Spinal cord (tissue), 9 donors: ENCODE measurements at regions not wholly inside any gene's neighbourhood (a gene's known extent, or its start where the extent isn't known, plus 50 kb on each side); places are given as distances from the start of the nearest gene placed in this dataset.

Experiments used
- DNase-seq, 6 donors: peaks; one replicate each; pipeline versions ENCODE4 v3.0.0 to v3.0.0-alpha.2; 2013 to 2015; ENCODE audit warnings: low spot score in 6 of 6, low read depth in 4 of 6
- H3K27ac ChIP-seq: one replicate; pipeline ENCODE4 v1.5.1; 2013; ENCODE audit warnings: low read depth, low read length, control low read depth
- H3K27me3 ChIP-seq: one replicate; pipeline ENCODE4 v1.6.1; 2013; ENCODE audit warnings: low read length; ENCODE audit not compliant: control insufficient read depth, insufficient read depth
- H3K36me3 ChIP-seq: one replicate; pipeline ENCODE4 v1.6.1; 2013; ENCODE audit warnings: low read length; ENCODE audit not compliant: control insufficient read depth, insufficient read depth
- H3K4me1 ChIP-seq: one replicate; pipeline ENCODE4 v1.6.1; 2013; ENCODE audit warnings: low read length; ENCODE audit not compliant: control insufficient read depth, insufficient read depth
- H3K4me3 ChIP-seq: one replicate; pipeline ENCODE4 v1.5.1; 2013; ENCODE audit warnings: low read depth, low read length, control low read depth
- H3K9me3 ChIP-seq: one replicate; pipeline ENCODE4 v1.6.1; 2013; ENCODE audit warnings: low read length; ENCODE audit not compliant: control insufficient read depth, insufficient read depth
- WGBS: methylation state at CpG from one replicate; pipeline ENCODE4 v1.1.5; 2013; ENCODE audit warnings: missing lambda C conversion rate; ENCODE audit not compliant: insufficient coverage; 5-methylcytosine and 5-hydroxymethylcytosine counted together
- donor health status: healthy.

GRCh38 chr1:184254849-184255248 lies 132.0 kb upstream of the C1orf21 start:
- Histone ChIP-seq H3K9me3 (no peaks in the 10 kb centered on the region), H3K27me3 (no peaks in the 10 kb centered on the region), H3K36me3 (no peaks in the 10 kb centered on the region), H3K4me3 (no peak overlapping the region), H3K4me1 (no peaks in the 10 kb centered on the region), H3K27ac (no peak overlapping the region)
- no peak for DNase-seq
- 80% methylated on average over 1 of the region's 3 CpGs for WGBS

- Histone ChIP-seq H3K4me1 (no peaks in the 10 kb centered on the region), H3K27me3 (no peaks in the 10 kb centered on the region), H3K4me3 (no peak overlapping the region), H3K9me3 (no peaks in the 10 kb centered on the region), H3K36me3 (no peaks in the 10 kb centered on the region), H3K27ac (no peak overlapping the region)
- no peak for DNase-seq
Observed at GRCh38 chr1:184255560-184255959, 131.3 kb upstream of the C1orf21 start.

- WGBS: no CpG with 5 or more reads among the region's 5 CpGs
- H3K27me3 ChIP-seq: no peaks in the 10 kb centered on the region
- DNase-seq: no peak
- no peaks in the 10 kb centered on the region for H3K36me3 ChIP-seq
- H3K4me3 ChIP-seq: no peak overlapping the region
- no peak overlapping the region for H3K27ac ChIP-seq
- no peaks in the 10 kb centered on the region for H3K9me3 ChIP-seq
- no peaks in the 10 kb centered on the region for H3K4me1 ChIP-seq
Observed at GRCh38 chr1:184257873-184258272, 129.0 kb upstream of the C1orf21 start.

- H3K9me3 ChIP-seq: no peaks in the 10 kb centered on the region
- no peak overlapping the region for H3K27ac ChIP-seq
- no peak overlapping the region for H3K4me3 ChIP-seq
- DNase-seq: no peak
- no peaks in the 10 kb centered on the region for H3K36me3 ChIP-seq
- no peaks in the 10 kb centered on the region for H3K27me3 ChIP-seq
- no CpG with 5 or more reads among the region's 3 CpGs for whole genome bisulfite sequencing
- H3K4me1 ChIP-seq: no peaks in the 10 kb centered on the region
Observed at GRCh38 chr1:184258525-184258924, 128.3 kb upstream of the C1orf21 start.

GRCh38 chr1:184260382-184260781 lies 126.4 kb upstream of the C1orf21 start:
- Histone ChIP-seq H3K27ac (no peak overlapping the region), H3K4me1 (no peaks in the 10 kb centered on the region), H3K9me3 (no peaks in the 10 kb centered on the region), H3K36me3 (no peaks in the 10 kb centered on the region), H3K27me3 (no peaks in the 10 kb centered on the region), H3K4me3 (no peak overlapping the region)
- WGBS: 100% methylated on average over 1 of the region's 1 CpG
- DNase-seq: no peak

GRCh38 chr1:184262109-184262508 lies 124.7 kb upstream of the C1orf21 start:
- H3K27me3 ChIP-seq: no peaks in the 10 kb centered on the region
- no peaks in the 10 kb centered on the region for H3K4me1 ChIP-seq
- H3K9me3 ChIP-seq: no peaks in the 10 kb centered on the region
- H3K27ac ChIP-seq: no peak overlapping the region
- no peak for DNase-seq
- no peak overlapping the region for H3K4me3 ChIP-seq
- no peaks in the 10 kb centered on the region for H3K36me3 ChIP-seq

- WGBS: 80% methylated on average over 1 of the region's 4 CpGs
- no peaks in the 10 kb centered on the region for H3K36me3 ChIP-seq
- H3K27me3 ChIP-seq: no peaks in the 10 kb centered on the region
- H3K4me3 ChIP-seq: no peak overlapping the region
- no peak overlapping the region for H3K27ac ChIP-seq
- DNase-seq: peak in 1 of 6 donors; percentile 5
- H3K9me3 ChIP-seq: no peaks in the 10 kb centered on the region
- H3K4me1 ChIP-seq: no peaks in the 10 kb centered on the region
Observed at GRCh38 chr1:184267747-184268146, 119.1 kb upstream of the C1orf21 start.

- H3K4me3 ChIP-seq: no peak overlapping the region
- no peaks in the 10 kb centered on the region for H3K27me3 ChIP-seq
- no peak overlapping the region for H3K27ac ChIP-seq
- H3K4me1 ChIP-seq: no peaks in the 10 kb centered on the region
- 63% methylated on average over 3 of the region's 3 CpGs for WGBS
- no peak for DNase-seq
- H3K36me3 ChIP-seq: no peaks in the 10 kb centered on the region
- H3K9me3 ChIP-seq: no peaks in the 10 kb centered on the region
Observed at GRCh38 chr1:184270556-184270955, 116.3 kb upstream of the C1orf21 start.

- Histone ChIP-seq H3K9me3 (no peaks in the 10 kb centered on the region), H3K4me1 (no peaks in the 10 kb centered on the region), H3K4me3 (no peak overlapping the region), H3K27ac (no peak overlapping the region), H3K27me3 (no peaks in the 10 kb centered on the region), H3K36me3 (no peaks in the 10 kb centered on the region)
- no CpG with 5 or more reads among the region's 5 CpGs for WGBS
- DNase-seq: no peak
Observed at GRCh38 chr1:184272175-184272866, 114.5 kb upstream of the C1orf21 start.

- 100% methylated on average over 1 of the region's 3 CpGs for WGBS
- Histone ChIP-seq H3K4me3 (no peak overlapping the region), H3K4me1 (no peaks in the 10 kb centered on the region), H3K9me3 (no peaks in the 10 kb centered on the region), H3K27me3 (no peaks in the 10 kb centered on the region), H3K36me3 (no peaks in the 10 kb centered on the region), H3K27ac (no peak overlapping the region)
- no peak for DNase-seq
Observed at GRCh38 chr1:184276416-184276815, 110.4 kb upstream of the C1orf21 start.
